Fibroblast of lung (primary cell): ENCODE measurements at regions not wholly inside any gene's neighbourhood (a gene's known extent, or its start where the extent isn't known, plus 50 kb on each side); places are given as distances from the start of the nearest gene placed in this dataset.

ENCODE experiments used
- CTCF ChIP-seq, 2 donors: IDR thresholded peaks in 1 of 2; conservative IDR thresholded peaks in 1 of 2; 1 replicate in 1 of 2; 2 replicates in 1 of 2; pipeline ENCODE4 v1.5.1; 2011 to 2012; ENCODE audit warnings: low read length in 2 of 2, control low read depth in 1 of 2, inconsistent platforms in 1 of 2, low read depth in 1 of 2, mild to moderate bottlenecking in 1 of 2
- EZH2 ChIP-seq: IDR thresholded peaks from 2 replicates; pipeline ENCODE4 v1.5.1; 2012; ENCODE audit warnings: low read length, control low read depth, mild to moderate bottlenecking; ENCODE audit errors: missing control alignments

- TF ChIP-seq CTCF (conservative IDR thresholded peaks at IDR 0.05 in 1 of 2, IDR thresholded peaks at IDR 0.05 in 1 of 2; ENCODE audit: low read depth in 1 of 2, low read length in 2 of 2), result no peak
- no peak for TF ChIP-seq EZH2
Measured at GRCh38 chr11:97800891-97801290, 1219.9 kb upstream of the CNTN5 start.
